ENCODE measurements at regions not wholly inside any gene's neighbourhood (a gene's known extent, or its start where the extent isn't known, plus 50 kb on each side); places are given as distances from the start of the nearest gene placed in this dataset.

DNA sequence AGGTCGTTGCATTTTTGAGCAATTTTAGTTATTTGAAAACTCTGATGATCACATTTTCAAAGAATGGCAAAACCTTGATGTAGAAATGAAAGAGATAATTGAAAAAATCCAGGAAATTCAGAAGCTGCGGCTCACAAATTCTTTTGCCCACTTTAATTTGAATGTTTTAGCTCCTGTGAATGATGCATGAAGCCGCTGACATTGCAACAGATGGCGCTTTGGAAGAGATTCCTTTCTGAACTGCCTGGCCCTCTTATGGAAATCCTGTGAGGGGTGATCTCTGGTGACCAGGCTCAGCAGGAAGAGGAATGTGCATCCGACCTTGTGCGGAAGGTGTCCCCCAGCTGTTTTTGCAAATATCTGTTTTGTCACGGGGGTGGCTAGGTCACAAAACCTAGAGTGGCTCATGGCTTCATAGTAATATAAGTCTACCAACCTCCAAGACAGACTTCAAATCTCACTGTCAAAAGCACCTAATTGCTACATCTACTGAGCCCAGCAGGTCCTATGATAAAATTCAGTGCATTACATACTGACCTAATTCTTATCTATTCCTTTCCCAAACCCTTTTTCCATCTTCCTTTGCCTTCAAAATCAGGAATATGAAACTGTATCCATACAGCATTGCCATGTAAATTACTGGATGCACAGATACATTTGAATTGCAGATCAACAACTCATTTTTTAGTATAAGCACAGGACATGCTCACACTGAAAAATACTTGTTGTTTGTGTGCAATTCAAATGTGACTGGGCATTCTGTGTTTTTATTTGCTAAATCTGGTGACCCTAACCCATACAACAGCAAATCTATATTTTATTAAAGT, 412.7 kb downstream of the ETS1 start:
- ATAC-seq, result no peak
- TF ChIP-seq, protein P1, sequence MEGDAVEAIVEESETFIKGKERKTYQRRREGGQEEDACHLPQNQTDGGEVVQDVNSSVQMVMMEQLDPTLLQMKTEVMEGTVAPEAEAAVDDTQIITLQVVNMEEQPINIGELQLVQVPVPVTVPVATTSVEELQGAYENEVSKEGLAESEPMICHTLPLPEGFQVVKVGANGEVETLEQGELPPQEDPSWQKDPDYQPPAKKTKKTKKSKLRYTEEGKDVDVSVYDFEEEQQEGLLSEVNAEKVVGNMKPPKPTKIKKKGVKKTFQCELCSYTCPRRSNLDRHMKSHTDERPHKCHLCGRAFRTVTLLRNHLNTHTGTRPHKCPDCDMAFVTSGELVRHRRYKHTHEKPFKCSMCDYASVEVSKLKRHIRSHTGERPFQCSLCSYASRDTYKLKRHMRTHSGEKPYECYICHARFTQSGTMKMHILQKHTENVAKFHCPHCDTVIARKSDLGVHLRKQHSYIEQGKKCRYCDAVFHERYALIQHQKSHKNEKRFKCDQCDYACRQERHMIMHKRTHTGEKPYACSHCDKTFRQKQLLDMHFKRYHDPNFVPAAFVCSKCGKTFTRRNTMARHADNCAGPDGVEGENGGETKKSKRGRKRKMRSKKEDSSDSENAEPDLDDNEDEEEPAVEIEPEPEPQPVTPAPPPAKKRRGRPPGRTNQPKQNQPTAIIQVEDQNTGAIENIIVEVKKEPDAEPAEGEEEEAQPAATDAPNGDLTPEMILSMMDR (IDR thresholded peaks at IDR 0.05), result no peak
- H3K9me3 ChIP-seq, result no peaks in the 10 kb centered on the region
- no peaks in the 10 kb centered on the region for H3K4me1 ChIP-seq
- no peak overlapping the region for H3K4me3 ChIP-seq
- DNase-seq, result no peak
- intact Hi-C loops (cut with DNase I), result loop anchor here (10.0 kb wide), 2 partner anchors 450 to 650 kb away; no protein-coding TSS in a partner anchor
- H3K27ac ChIP-seq, result no peak overlapping the region
- no peaks in the 10 kb centered on the region for H3K36me3 ChIP-seq
- H3K27me3 ChIP-seq, result no peaks in the 10 kb centered on the region

DNA sequence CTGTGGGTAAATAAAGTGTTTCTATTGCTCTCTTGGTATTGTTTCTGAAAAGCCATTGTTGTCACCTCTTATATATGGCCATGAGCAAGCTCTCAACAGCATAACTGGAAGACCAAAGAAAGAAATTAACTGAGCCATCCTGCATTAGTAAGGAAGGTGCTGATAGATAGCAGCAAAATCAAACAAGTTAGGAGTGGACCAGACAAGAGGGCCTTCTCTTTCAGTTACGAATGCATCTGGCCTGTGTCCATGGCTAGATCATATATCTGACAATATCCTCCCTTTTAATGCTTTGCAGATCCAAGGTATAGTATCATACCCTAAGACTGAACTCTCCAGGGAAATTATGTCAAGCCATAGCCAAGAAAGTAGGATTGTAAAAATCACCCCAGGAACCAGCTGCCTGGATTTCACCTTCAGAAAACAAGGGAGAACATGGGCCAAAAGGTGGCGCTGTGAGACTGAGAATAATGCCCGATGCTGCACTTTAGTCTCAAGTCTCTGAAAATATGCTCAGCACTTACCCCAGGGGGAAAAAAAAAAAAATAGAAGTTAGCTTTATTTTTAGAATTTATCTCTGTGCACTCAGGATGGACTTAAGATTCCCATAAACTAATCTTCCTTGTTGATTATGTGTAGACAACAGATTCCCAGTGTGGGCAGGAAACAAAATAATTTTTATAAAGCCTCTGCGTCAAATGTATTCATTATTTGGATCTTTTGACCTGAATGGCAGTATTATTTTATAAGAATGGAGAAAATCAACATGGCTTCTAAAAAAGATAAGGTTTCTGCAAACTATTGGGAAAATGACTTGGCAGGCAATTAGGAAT, 415.1 kb downstream of the ETS1 start:
- Histone ChIP-seq H3K27ac (no peak overlapping the region), H3K27me3 (no peaks in the 10 kb centered on the region), H3K36me3 (no peaks in the 10 kb centered on the region), H3K9me3 (no peaks in the 10 kb centered on the region), H3K4me1 (no peaks in the 10 kb centered on the region), H3K4me3 (no peak overlapping the region)
- TF ChIP-seq, protein P1 (IDR thresholded peaks at IDR 0.05), result peak; percentile 84
- intact Hi-C loops (cut with DNase I), result loop anchor here (10.0 kb wide), 2 partner anchors 453 to 653 kb away; no protein-coding TSS in a partner anchor
- ATAC-seq (peak; percentile 92), DNase-seq (peak; percentile 73)

GRCh38 chr11:128171506-128171905, 415.9 kb downstream of the ETS1 start:
- no peak for ATAC-seq
- H3K9me3 ChIP-seq, result no peaks in the 10 kb centered on the region
- intact Hi-C loops (cut with DNase I), result loop anchor here (10.0 kb wide), 2 partner anchors 453 to 653 kb away; no protein-coding TSS in a partner anchor

DNA sequence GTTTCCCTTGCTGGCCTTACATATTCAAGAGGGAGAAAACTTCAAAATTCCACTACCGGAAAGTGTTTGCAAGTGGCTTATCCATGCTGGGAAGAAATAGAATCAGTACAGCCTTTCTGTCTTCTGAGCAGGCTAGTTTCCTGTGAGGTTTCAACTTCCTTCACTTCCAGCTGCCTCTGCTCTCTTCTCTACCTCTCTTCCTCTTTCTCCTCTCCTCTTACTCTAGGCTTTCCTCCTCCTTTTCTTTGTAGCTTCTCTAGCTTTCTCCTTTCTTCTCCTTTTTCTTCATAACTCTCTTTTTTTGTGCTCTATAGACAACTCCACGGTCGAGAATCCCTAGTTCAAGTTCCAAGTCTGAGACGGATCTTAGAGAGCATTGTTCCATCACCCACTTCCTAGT, 421.8 kb downstream of the ETS1 start:
- Histone ChIP-seq H3K4me3 (no peak overlapping the region), H3K4me1 (peaks cover 6% of the 10 kb centered on the region), H3K9me3 (no peaks in the 10 kb centered on the region), H3K27me3 (no peaks in the 10 kb centered on the region), H3K27ac (no peak overlapping the region), H3K36me3 (no peaks in the 10 kb centered on the region)
- TF ChIP-seq, protein P1 (IDR thresholded peaks at IDR 0.05), result no peak
- DNase-seq, result no peak
- intact Hi-C loops (cut with DNase I), result no loop called here
- ATAC-seq, result no peak

More at GRCh38 chr11:128171506-128171905, 415.9 kb downstream of the ETS1 start:
- Histone ChIP-seq H3K4me3 (no peak overlapping the region), H3K36me3 (no peaks in the 10 kb centered on the region), H3K27ac (no peak overlapping the region), H3K4me1 (no peaks in the 10 kb centered on the region), H3K27me3 (no peaks in the 10 kb centered on the region)
- no peak for DNase-seq
- TF ChIP-seq, protein P1 (IDR thresholded peaks at IDR 0.05), result no peak

GRCh38 chr11:128164080-128164741, 423.1 kb downstream of the ETS1 start:
- DNase-seq, result no peak
- intact Hi-C loops (cut with DNase I), result no loop called here
- TF ChIP-seq, protein P1 (IDR thresholded peaks at IDR 0.05), result no peak
- Histone ChIP-seq H3K9me3 (no peaks in the 10 kb centered on the region), H3K4me3 (no peak overlapping the region), H3K36me3 (no peaks in the 10 kb centered on the region), H3K27ac (no peak overlapping the region), H3K27me3 (no peaks in the 10 kb centered on the region), H3K4me1 (peaks cover 6% of the 10 kb centered on the region)
- no peak for ATAC-seq
